ENCODE measurements at regions not wholly inside any gene's neighbourhood (a gene's known extent, or its start where the extent isn't known, plus 50 kb on each side); places are given as distances from the start of the nearest gene placed in this dataset.

- Histone ChIP-seq H3K4me1 (no peaks in the 10 kb centered on the region), H3K27me3 (replicated peaks; ENCODE audit: control insufficient read depth, insufficient read depth, low read length) (no peaks in the 10 kb centered on the region), H3K36me3 (ENCODE audit: control insufficient read depth, insufficient read depth, low read length) (no peaks in the 10 kb centered on the region), H3K4me3 (ENCODE audit: low read depth, low read length) (no peak overlapping the region), H3K9me3 (no peaks in the 10 kb centered on the region)
- no peak for DNase-seq
- no peak overlapping the region for H3K4me3 Mint-ChIP-seq (ENCODE audit: unreplicated experiment)
- H3K9me3 Mint-ChIP-seq (ENCODE audit: unreplicated experiment): no peaks in the 10 kb centered on the region
- H3K4me1 Mint-ChIP-seq (ENCODE audit: low read depth, unreplicated experiment): no peaks in the 10 kb centered on the region
- POLR2A ChIA-PET: no interaction called here
- H3K36me3 Mint-ChIP-seq (ENCODE audit: insufficient read depth, unreplicated experiment): no peaks in the 10 kb centered on the region
- TF ChIP-seq CTCF (IDR thresholded peaks at IDR 0.05; ENCODE audit: insufficient read depth in 1 of 2, low read depth in 1 of 2, low read length in 1 of 2, severe bottlenecking in 1 of 2, unreplicated experiment in 1 of 2): no peak
- CTCF ChIA-PET: no interaction called here
- H3K27me3 Mint-ChIP-seq (ENCODE audit: insufficient read depth, unreplicated experiment): peaks cover 2% of the 10 kb centered on the region
- intact Hi-C loops (cut with micrococcal nuclease; ENCODE audit: unreplicated experiment): no loop called here
- BruUV-seq (replicated peaks): no TSS peak
- H3K27ac Mint-ChIP-seq (ENCODE audit: unreplicated experiment): no peak overlapping the region
These were observed 831.8 kb downstream of the EPHA7 start for GRCh38 chr6:92587525-92587924.

- TF ChIP-seq CTCF (IDR thresholded peaks at IDR 0.05; ENCODE audit: insufficient read depth in 1 of 2, low read depth in 1 of 2, low read length in 1 of 2, severe bottlenecking in 1 of 2, unreplicated experiment in 1 of 2): no peak
- no peak overlapping the region for H3K4me3 Mint-ChIP-seq (ENCODE audit: unreplicated experiment)
These were observed 833.0 kb downstream of the EPHA7 start for GRCh38 chr6:92586236-92586977.

GRCh38 chr6:92582211-92582610 is 837.1 kb downstream of the EPHA7 start:
- H3K4me3 Mint-ChIP-seq (ENCODE audit: unreplicated experiment): no peak overlapping the region
- ChIA-PET POLR2A (no interaction called here), CTCF (no interaction called here)
- peaks cover 2% of the 10 kb centered on the region for H3K27me3 Mint-ChIP-seq (ENCODE audit: insufficient read depth, unreplicated experiment)
- no peaks in the 10 kb centered on the region for H3K4me1 Mint-ChIP-seq (ENCODE audit: low read depth, unreplicated experiment)
- Histone ChIP-seq H3K4me3 (ENCODE audit: low read depth, low read length) (no peak overlapping the region), H3K36me3 (ENCODE audit: control insufficient read depth, insufficient read depth, low read length) (no peaks in the 10 kb centered on the region), H3K4me1 (peaks cover 2% of the 10 kb centered on the region; the same call in 1 of the 2 replicates), H3K9me3 (no peaks in the 10 kb centered on the region), H3K27me3 (replicated peaks; ENCODE audit: control insufficient read depth, insufficient read depth, low read length) (no peaks in the 10 kb centered on the region)
- no peaks in the 10 kb centered on the region for H3K36me3 Mint-ChIP-seq (ENCODE audit: insufficient read depth, unreplicated experiment)
- intact Hi-C loops (cut with micrococcal nuclease; ENCODE audit: unreplicated experiment): no loop called here
- TF ChIP-seq CTCF (IDR thresholded peaks at IDR 0.05; ENCODE audit: insufficient read depth in 1 of 2, low read depth in 1 of 2, low read length in 1 of 2, severe bottlenecking in 1 of 2, unreplicated experiment in 1 of 2): no peak
- BruUV-seq (replicated peaks): no TSS peak
- DNase-seq: no peak
- H3K27ac Mint-ChIP-seq (ENCODE audit: unreplicated experiment): no peak overlapping the region
- peaks cover 9% of the 10 kb centered on the region for H3K9me3 Mint-ChIP-seq (ENCODE audit: unreplicated experiment)

More at GRCh38 chr6:92586236-92586977, 833.0 kb downstream of the EPHA7 start:
- no peaks in the 10 kb centered on the region for H3K4me1 ChIP-seq
- H3K36me3 ChIP-seq (ENCODE audit: control insufficient read depth, insufficient read depth, low read length): no peaks in the 10 kb centered on the region
- no peak overlapping the region for H3K27ac Mint-ChIP-seq (ENCODE audit: unreplicated experiment)
- H3K27me3 ChIP-seq (replicated peaks; ENCODE audit: control insufficient read depth, insufficient read depth, low read length): no peaks in the 10 kb centered on the region
- H3K4me3 ChIP-seq (ENCODE audit: low read depth, low read length): no peak overlapping the region
- no peaks in the 10 kb centered on the region for H3K9me3 ChIP-seq
- H3K4me1 Mint-ChIP-seq (ENCODE audit: low read depth, unreplicated experiment): no peaks in the 10 kb centered on the region
- H3K36me3 Mint-ChIP-seq (ENCODE audit: insufficient read depth, unreplicated experiment): no peaks in the 10 kb centered on the region
- ChIA-PET CTCF (no interaction called here), POLR2A (no interaction called here)
- no TSS peak for BruUV-seq (replicated peaks)
- DNase-seq: no peak
- no peaks in the 10 kb centered on the region for H3K9me3 Mint-ChIP-seq (ENCODE audit: unreplicated experiment)
- peaks cover 2% of the 10 kb centered on the region for H3K27me3 Mint-ChIP-seq (ENCODE audit: insufficient read depth, unreplicated experiment)
- intact Hi-C loops (cut with micrococcal nuclease; ENCODE audit: unreplicated experiment): no loop called here

All from Caco-2 (cell line).